HFF-Myc (cell line): ENCODE measurements at regions not wholly inside any gene's neighbourhood (a gene's known extent, or its start where the extent isn't known, plus 50 kb on each side); places are given as distances from the start of the nearest gene placed in this dataset.

ENCODE experiments used
- DNase-seq: peaks from one replicate; pipeline ENCODE4 v3.0.0-alpha.2; 2011; ENCODE audit warnings: low read depth; ENCODE audit errors: extremely low read depth
- H3K4me3 ChIP-seq: replicated peaks from 2 replicates; pipeline ENCODE4 v1.5.1; 2011; ENCODE audit warnings: low read depth, mild to moderate bottlenecking, control low read depth, low read length
- CTCF ChIP-seq: IDR thresholded peaks from 2 replicates; pipeline ENCODE4 v1.5.1; 2012; ENCODE audit warnings: mild to moderate bottlenecking, low read depth, low read length, control low read depth; ENCODE audit errors: missing control alignments

GRCh38 chr20:40323361-40323794, 365.7 kb downstream of the MAFB start:
- DNase-seq = no peak
- no peak overlapping the region for H3K4me3 ChIP-seq
- no peak for TF ChIP-seq CTCF

- DNase-seq = no peak
- no peak for TF ChIP-seq CTCF
Measured at GRCh38 chr20:40322941-40323340, 366.1 kb downstream of the MAFB start.

GRCh38 chr20:40320517-40321011, 368.5 kb downstream of the MAFB start:
- no peak overlapping the region for H3K4me3 ChIP-seq
- no peak for DNase-seq
- TF ChIP-seq CTCF = no peak

More at GRCh38 chr20:40322941-40323340, 366.1 kb downstream of the MAFB start:
- H3K4me3 ChIP-seq = no peak overlapping the region

GRCh38 chr20:40319741-40320516, 369.1 kb downstream of the MAFB start:
- DNase-seq = no peak
- H3K4me3 ChIP-seq = no peak overlapping the region
- TF ChIP-seq CTCF = no peak

GRCh38 chr20:40319056-40319455, 370.0 kb downstream of the MAFB start:
- H3K4me3 ChIP-seq = no peak overlapping the region
- no peak for TF ChIP-seq CTCF
- DNase-seq = no peak

- no peak for DNase-seq
- H3K4me3 ChIP-seq = no peak overlapping the region
- TF ChIP-seq CTCF = no peak
Measured at GRCh38 chr20:40317156-40317790, 371.8 kb downstream of the MAFB start.
